Renal pelvis (tissue), 1 donor: ENCODE measurements at regions not wholly inside any gene's neighbourhood (a gene's known extent, or its start where the extent isn't known, plus 50 kb on each side); places are given as distances from the start of the nearest gene placed in this dataset.
"Not testable (repeated sequence)": the region's sequence is repeated elsewhere in the genome, so short reads cannot be mapped to it uniquely, and the experiment has no call there.

Source experiments
- DNase-seq: peaks from one replicate; pipeline ENCODE4 v3.0.0-alpha.2; 2013

- no peak for DNase-seq
Observed at GRCh38 chr3:177899275-177900067, 636.8 kb upstream of the KCNMB2 start.

GRCh38 chr3:177902876-177903275 lies 633.4 kb upstream of the KCNMB2 start:
- no peak for DNase-seq

GRCh38 chr3:177904621-177905020 lies 631.6 kb upstream of the KCNMB2 start:
- no peak for DNase-seq

- no peak for DNase-seq
Observed at GRCh38 chr3:177905173-177906125, 630.8 kb upstream of the KCNMB2 start.

GRCh38 chr3:177906126-177906511 lies 630.1 kb upstream of the KCNMB2 start:
- DNase-seq: no peak

DNA sequence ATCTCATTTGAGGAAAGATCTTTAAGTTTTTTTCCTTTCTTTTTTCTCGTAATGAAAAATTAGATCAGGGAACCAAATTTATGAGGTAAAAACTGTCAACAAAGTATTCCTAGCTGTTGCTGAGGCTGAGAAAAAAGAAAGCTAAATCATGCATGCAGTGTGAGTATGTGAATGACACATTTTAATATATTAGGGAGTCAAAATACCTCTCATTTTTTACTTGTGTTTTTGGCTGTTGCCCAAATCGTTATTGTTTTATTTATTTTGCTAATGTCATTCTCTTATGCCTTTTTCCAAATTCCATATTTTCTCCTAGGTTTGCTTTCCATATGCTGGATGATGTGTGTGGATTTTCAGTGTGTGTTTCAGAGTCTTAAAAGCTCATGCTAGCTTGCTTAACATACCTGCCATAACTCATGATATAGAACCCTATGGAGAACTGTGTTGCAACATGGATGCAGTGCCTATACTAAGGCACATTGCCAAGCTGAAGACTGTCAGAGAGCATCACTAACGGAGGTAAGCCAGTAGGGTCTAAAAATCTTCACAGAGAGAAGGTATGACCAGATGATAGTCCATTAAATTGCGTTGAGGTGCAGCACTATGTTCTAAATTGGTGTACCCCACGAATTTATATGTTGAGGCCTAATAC lies 629.5 kb upstream of the KCNMB2 start:
- DNase-seq: no peak

DNA sequence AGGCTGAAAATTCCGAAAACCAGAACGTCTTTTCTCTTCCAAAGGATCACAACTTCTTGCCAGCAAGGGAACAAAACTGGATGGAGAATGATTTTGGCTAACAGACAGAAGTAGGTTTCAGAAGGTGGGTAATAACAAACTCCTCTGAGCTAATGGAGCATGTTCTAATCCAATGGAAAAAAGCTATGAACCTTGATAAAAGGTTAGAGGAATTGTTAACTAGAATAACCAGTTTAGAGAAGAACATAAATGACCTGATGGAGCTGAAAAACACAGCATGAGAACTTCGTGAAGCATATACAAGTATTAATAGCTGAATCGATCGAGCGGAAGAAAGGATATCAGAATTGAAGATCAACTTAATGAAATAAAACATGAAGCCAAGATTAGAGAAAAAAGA lies 626.7 kb upstream of the KCNMB2 start:
- not testable (repeated sequence) for DNase-seq

DNA sequence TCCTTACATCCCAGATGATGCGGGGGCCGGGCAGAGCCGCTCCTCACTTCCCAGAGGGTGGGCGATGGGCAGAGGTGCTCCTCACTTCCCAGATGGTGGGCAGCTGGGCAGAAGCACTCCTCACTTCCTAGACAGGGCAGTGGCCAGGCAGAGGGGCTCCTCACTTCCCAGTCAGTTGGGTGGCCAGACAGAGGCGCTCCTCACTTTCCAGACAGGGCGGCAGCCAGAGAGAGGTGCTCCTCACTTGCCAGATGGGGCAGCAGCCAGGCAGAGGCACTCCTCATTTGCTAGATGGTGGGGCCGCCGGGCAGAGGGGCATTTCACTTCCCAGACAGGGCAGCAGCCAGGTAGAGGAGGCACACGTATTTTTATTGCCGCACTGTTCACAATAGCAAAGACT lies 622.0 kb upstream of the KCNMB2 start:
- no peak for DNase-seq

DNA sequence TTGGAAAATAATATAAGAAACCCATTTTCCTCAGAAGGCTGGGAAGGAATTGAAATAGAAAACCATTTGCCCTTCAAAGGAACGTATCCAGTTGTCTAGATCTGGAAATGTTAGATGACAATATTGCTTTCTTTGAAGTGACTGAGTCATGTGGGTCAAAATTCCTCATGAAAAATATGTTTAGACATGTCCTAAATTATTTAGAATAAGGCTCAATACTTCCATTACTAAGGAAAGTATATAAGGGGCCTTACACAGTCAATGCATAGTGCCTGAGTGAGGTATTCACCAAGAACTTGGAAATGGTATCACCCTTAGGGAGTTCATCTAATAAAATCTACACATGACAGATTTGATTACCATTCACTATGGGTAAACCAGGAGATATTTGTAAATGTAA lies 619.8 kb upstream of the KCNMB2 start:
- no peak for DNase-seq

- no peak for DNase-seq
Observed at GRCh38 chr3:177917234-177917861, 618.9 kb upstream of the KCNMB2 start.

DNA sequence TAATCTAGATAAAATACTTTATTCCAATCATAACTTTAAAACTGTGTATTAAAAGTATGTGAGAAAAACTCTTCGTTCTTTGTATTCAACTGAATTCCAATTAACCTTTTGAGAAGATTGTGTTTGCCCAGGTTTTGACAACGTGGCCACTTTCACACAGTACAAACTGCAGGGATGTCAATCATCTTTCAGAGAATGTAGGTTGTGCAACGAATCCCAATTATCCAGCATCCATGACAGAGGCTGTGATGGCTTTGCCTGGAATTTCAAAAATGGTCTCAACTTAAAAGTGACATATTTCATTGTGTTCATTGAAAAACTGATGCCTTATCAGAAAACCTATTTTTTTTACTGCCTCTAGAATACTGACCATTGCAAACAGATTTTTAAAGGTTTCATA lies 615.1 kb upstream of the KCNMB2 start:
- no peak for DNase-seq

DNA sequence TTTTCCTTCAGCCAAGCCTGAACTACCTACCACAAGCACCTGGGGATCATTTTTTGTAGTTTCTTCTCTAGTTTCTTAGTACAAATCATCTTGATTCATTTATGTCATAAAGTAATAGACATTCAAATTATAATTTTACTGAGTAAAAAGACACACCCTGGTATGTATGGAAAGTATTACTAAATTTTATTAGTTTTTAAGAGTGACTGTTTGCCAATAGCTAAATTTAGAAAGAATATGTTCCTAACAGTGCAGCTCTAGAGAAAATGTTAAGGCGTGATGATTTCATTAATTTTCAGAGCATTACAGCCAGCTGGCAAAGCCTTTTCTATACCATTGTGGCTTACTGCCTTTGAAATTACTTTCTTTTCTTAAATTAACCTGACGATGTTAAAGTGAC lies 612.0 kb upstream of the KCNMB2 start:
- DNase-seq: no peak

GRCh38 chr3:177928172-177928873 lies 607.9 kb upstream of the KCNMB2 start:
- no peak for DNase-seq

GRCh38 chr3:177929310-177929709 lies 606.9 kb upstream of the KCNMB2 start:
- DNase-seq: no peak

- DNase-seq: no peak
Observed at GRCh38 chr3:177930771-177931170, 605.5 kb upstream of the KCNMB2 start.

DNA sequence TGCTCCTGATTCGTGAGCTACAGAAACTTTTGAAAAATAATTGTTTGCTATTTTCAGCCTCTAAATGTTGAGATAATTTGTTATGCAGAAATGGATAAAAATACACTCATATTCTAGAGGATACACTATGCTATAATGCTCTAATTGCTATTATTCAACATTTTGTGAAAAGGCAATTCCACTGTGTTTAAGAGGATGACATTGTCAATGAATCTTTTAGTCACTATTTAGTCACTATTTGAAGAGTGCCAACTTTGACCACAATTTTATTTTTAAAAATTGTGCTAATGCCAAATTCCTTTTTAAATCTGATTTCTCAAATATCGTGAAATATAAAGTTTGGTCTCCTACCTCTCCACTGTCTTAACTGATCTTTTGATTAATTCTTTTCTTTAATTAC lies 604.9 kb upstream of the KCNMB2 start:
- no peak for DNase-seq

DNA sequence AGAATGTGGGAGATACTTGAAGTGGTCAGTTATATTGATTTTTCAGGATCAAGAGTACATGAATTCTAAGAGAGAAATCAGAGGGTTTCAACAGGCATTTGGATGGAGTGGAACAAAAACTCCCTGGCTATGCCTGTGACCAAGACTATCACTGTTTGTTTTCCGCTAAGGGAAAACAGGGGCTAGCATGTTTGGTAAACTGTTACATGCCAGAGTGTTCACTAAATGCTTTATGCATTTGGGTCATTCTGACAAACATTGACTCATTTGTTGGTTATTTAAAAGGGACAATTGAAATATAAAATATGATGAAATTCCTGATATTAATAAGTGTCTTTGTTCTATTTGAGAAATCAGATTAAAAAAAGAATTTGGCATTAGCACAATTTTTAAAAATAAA lies 603.9 kb upstream of the KCNMB2 start:
- DNase-seq: no peak

DNA sequence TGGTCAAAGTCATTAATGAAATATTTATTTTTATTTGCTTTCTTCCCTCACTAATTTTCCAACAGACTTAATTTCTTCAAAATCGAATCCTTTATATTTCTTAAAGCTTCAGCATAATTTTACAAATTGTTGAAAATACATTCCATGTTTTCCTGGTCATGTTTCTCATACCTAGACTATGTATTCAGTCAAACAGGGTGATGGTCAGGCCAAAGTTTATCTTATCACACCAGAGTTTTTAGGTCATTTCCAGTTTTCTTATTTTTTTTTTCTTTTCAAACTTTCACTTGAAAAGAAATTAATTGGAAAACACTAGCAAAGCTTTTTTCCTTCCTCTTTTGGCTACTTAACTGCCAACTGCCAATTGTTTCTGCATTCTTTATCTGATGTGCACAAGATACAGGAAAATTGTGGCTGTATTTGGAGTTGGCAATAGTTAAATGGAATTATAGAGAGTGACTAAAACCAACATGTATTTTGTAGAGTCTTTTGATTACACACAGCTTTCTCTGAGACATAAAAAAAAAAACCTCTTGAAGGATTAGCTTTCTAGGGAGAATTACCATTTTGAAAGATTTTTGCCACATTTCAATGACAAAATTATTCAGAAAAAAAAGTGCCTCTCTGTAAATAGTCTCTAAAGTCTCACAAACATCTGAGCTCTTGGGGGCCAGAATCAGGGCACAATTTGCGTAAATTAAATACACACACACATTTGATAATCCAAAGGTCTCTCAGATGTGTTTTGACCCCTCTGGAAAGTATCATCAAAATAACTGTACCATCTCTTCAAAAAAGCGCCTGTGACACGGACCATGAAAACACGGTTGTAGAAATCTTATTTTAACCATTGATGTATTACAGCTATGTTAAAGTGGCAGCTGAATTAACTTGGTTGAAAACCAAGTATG lies 603.2 kb upstream of the KCNMB2 start:
- DNase-seq: peak; percentile 7

DNA sequence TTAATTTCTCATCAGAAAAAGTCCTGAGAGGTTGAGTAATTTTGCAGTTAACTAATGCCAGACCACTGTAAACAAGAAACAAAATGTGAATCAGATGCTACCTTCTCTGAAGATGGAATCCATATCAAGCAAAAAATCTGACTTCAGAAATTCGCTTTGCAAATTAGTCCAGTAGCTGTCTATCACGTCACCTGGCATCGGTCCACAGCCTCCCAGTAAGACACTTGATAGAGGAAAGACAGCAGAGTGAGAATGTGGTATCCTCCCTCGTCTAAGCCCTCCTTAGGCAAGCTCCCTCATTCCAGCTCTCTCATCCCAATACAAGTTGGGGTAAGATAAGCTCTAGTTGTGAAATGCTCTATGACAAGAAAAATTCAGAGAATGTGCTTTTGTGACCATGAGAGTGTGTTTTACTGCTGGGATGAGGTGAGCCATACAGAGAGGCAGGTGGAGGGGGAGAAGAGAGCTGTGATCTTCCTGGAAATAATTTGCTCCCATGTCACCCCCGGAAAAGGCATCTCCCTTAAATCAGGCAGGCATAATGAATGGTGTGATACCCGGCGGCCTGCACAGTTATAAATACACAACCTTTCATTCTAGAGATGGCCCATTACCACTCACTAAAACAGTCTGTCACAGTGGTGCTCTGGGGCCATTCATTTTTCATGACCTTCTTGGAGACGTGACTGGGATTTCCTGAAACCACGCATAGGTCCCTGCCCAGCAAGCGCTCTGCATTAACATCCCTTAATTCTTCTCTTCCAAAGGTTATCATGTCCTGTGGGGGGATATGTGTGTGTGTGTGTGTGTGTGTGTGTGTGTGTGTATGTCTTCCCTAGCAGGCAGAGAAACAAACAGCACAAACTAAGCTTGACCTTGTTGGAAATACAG lies 602.0 kb upstream of the KCNMB2 start:
- DNase-seq: peak; percentile 80
